NCI-H1436 treated with DMSO at 0.1 percent for 48 hours (cell line): ENCODE measurements at regions not wholly inside any gene's neighbourhood (a gene's known extent, or its start where the extent isn't known, plus 50 kb on each side); places are given as distances from the start of the nearest gene placed in this dataset.

Source experiments
- DNase-seq: peaks from one replicate; lab custom pipeline; 2025; lab: John Stamatoyannopoulos, UW

DNA sequence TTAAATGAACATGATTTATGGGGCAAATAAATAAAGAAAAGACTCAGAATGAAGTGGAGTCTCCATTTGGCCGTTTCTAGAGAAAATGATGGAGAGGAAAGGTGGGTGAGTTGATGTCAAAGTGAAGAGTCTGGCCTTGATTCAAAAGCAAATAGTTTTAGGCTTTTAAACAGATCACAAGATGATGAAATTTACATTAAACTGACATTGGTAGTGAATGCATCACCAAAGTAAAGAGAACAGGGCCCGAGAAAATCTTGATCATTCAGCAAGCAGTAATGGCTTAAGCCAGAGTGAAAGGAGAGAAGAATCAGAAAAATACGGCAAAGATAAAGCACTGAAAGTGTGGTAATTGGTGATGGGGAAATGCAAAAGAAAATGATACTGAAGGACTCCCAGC is 460.0 kb upstream of the SGCD start:
- no peak for DNase-seq

DNA sequence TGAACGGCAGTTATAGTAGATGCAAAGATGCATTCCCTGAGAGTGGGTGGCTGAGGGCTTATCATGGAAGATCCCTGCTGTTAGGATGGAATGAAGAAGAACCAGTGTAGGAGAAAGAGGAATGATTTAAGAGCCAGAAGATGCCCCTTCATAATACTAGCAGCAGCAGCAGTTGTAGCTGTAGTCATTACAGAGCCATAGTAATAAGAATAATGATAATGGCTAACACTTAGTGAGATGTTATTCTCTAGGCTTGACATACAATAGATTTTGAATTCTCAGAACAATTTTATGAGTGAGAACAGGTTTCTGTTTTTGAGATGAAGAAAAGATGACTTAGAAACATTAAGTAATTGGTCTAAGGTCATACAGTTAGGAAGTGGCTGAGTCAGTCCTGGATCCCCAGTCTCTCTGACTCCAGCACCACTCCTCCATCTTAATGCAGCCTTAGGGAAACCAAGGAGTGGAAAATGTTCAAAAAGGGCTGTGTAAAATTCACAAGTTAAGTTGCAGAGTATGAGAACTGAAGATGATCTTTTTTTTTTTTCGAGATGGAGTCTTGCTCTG is 459.4 kb upstream of the SGCD start:
- no peak for DNase-seq

DNA sequence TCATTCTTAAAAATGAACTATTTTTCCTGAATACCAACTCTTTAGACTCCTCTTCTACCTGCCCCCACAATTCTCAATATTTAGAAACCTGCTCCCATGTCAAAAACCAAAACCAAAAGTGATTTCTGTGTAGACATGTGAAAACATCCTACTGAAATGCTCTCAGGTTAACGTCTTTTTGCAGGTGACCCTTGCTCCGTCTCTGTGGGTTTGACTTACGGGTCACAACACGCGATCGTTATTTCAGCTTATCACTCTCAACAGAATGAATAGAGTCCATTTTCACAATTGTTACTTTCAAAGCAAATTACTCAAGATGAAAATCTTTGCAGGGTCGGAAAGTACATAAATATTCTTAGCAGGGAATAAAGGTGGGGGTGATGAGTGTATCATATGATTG is 456.3 kb upstream of the SGCD start:
- DNase-seq: no peak

DNA sequence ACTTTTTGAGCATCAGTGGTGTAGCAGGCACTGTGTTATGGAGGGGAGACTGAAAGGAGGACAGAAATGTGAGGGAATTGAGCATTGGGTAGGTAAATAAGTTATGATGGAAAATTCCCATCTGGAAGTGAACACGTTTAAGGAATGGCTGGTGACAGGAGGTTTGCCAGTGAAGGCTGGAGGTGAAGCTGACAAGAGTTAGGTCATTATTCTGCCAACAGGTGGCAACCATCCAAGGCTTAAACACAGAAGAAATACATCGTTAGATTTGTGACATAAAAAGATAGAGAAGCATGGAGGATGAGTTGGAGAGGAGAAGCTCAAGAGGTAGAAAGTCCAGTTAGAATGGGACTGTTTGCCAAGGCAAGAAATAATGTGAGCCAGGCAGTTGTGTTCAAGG is 455.3 kb upstream of the SGCD start:
- no peak for DNase-seq

DNA sequence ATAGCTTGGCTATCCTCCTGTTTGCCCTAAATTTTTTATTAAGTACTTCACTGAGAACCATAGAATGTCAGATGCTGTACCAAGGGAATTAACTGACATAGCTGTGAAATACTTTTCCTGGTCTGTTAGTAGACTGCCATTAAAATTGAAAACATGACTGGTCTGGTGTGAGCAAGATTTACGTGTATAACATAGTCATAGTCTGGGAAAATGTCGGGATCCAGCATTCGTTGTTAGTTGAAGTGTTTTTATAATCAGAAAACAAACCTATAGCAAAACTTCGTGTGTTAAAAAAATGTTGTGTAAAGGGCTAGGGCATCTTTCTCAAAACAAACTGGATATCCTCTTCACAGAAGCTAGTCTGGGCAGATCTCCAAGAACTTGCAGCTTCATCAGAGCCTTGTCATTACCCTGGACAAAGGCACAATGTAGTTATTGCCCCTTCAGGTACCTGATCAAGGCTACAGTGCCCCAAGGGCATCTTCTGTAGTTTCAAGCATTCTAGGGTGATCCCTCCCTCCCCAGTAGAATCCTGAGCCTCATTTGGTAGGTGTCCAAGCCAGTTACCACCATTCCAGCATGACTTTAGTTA is 454.2 kb upstream of the SGCD start:
- peak; percentile 45 for DNase-seq

DNA sequence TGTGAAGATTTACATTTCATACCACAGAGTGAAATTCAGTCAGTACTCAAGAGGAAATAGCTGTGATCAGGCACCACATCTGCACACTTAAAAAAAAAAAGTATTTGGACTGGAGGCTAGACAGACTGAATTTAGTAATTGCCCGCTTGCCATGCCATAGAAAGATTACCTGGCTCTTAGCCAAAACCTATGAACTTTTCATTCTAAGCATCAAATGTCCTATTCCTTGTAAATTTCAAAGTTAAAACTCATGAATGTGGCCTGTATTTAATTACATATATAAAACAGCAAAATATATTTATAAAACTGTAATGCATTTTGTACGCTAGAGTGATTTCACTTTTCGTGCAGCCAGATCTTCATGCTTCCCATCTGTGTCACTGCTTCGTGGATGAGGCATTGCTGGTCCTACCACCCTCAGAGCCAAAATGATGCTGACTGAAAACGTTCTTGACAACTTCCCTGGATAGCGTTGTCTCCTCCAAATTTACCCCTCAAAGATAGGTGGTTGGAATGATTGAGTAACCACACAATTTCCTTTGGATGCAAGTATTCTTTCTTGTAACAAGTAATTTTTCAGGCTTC is 447.9 kb upstream of the SGCD start:
- no peak for DNase-seq

DNA sequence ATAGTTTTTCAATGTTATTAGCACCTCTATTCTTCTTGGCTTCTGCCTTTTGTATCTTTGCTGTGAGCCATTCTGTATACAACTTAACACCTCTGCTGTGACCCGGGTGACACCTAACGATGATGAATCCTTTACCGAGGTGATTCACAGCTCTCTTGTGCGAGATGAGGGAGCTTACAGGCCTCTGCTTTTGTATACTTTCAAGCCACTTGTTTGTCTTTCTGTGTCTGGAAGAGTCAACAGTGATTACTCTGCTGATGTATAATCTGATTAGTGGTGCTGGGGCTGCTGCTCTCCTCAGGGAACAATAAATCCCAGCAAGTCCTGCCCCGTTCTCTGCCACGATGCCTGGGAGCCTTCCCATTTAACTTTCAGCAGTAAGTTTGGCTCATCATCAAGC is 442.9 kb upstream of the SGCD start:
- DNase-seq: peak; percentile 50

DNA sequence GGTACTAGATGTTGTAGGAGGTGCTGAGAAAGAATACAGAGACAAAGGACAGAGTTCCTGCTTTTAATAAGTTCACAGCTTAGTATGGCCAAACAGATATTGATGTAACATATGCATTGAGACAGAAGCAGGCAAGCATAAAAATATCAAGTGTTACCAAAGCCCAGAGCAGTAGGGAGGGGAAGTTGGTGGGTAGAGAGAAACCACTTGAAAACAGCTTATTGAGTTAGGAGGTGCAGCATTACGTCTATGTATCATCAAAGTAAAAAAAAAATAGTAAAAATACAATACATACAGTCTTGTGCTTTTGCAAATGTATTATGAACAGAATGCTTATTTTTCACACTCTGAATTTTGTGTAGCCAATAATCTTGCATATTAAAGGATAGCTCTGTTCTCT is 441.8 kb upstream of the SGCD start:
- no peak for DNase-seq

DNA sequence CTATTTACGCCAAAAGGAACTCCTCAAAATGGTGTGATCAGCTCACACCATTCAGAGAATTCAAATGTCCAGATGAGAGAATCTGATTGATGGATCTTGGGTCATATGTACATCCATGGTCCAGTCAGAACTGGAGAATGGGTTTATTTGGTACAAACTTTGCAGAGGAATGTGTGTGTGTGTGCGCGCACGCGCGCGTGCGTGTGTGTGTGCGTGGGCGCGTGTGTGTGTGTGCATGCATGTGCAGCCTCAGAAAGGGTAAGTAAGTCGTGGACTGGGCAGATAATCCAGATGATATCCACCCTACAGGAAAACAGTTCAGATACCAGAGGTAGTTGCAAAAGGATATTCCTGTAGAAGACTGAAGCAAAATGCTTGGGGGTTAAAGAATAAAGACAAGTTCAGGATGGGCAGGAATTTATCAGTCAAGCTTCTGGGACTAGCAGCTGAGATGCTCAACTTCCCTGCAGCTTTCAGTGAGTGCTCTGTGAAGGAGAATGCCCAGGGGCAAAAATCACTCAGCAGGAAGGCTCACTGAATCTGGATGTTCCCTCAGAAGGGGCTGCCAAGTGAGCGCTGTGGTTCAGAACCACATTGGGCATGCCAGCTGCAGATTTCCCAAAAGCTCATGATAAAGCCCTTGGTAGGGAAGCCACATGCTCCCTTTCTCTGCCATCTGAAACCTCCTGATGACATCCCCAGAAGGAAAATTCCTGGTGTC is 440.5 kb upstream of the SGCD start:
- DNase-seq: no peak

DNA sequence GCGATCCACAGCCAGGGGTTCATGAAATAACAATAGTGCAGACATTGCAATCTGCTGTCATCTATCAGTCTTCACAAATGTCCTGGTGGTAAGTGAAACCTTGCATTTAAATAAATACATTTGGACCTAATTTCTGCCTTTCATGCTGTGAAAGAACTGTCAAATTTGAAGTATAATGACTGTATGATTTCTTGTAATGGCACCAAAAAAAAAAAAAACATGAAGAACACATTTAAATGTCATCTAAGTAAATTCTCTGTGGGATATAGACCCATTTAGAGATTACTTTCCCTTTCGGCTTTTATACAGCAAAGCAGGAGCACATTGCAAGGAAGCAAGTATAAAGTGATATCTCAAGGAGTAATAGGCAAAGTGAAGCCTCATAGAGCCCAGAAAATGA is 431.5 kb upstream of the SGCD start:
- DNase-seq: no peak

DNA sequence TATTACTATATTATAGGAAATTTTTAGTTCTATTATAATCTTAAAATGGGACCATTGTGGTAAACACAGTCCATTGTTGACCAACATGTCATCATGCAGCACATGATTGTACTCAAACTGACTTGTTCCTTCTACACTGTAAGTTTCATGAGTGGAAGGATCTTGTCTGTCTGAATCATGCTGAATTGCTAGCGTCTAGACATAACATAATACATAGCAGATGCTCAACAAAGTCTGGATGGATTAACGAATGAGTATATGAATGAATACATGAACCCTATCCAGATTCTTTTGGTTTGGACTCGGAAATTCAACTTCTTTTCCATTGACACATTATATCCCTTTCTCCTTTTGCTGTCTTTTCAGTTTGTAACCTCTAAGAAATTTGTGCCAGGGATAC is 429.2 kb upstream of the SGCD start:
- no peak for DNase-seq

DNA sequence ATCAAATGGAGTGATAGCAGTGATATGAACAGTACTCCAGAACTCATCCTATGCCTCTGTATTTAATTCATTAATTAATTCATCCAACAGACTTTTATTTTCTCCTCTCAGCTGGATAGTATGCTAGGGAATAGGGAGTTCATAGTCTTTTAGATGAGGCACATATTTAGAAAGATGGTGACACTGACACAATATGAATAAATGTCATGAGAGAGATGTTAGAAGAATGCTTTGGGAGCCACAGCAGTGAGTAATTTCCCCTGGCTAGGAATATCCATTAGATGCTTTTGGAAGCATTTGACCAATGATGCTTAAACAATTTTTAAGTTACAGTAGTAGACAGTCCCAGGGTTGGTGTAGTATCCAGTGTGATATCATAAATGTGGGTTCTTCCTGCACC is 428.7 kb upstream of the SGCD start:
- DNase-seq: no peak

DNA sequence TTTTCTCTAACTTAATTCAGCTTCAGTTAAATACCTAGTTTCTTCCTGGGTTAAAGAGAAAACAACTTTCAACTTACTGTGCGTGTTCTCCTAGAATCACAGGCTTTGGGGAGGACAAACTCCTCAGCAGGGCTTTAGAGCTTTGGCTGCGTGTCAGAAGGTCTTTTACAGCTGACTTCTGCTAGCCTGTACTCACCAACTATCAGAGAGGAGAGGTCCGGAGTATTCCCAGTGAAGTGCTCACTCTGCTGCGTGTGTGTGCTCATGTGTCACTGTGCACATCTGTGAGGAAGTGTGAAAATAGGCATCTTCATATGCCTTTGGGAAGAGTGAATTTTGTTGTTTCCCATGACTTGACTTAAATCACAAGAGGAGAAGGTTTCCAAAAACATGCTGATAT is 423.2 kb upstream of the SGCD start:
- no peak for DNase-seq

DNA sequence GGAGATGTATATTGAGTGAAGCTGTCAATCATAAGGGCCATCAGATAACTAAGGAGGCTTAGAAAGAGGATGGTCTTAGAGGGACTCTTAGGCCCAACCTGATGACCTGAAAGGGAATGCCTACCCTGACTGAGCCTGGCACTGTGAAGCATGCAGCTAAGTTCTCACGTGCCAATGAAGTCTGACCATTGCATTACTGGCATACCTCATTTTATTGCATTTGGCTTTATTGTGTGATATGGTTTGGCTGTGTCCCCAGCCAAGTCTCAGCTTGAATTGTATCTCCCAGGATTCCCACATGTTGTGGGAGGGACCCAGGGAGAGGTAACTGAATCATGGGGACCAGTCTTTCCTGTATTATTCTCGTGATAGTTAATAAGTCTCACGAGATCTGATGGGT is 421.6 kb upstream of the SGCD start:
- DNase-seq: no peak

DNA sequence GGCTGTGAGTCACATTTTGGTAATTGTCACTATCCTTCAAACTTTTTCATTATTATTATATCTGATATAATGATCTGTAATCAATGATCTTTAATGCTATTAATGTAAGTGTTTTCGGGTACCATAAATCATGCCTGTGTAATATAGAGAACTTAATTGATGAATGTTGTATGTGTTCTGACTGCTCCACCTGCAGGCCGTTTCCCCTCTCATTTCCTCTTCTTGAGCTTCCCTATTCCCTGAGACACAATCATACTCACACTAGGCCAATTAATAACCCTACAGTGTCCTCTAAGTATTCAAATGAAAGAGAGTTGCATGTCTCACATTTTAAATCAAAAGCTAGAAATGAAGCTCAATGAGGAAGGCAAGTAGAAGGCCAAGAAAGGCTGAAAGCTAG is 420.9 kb upstream of the SGCD start:
- DNase-seq: no peak

DNA sequence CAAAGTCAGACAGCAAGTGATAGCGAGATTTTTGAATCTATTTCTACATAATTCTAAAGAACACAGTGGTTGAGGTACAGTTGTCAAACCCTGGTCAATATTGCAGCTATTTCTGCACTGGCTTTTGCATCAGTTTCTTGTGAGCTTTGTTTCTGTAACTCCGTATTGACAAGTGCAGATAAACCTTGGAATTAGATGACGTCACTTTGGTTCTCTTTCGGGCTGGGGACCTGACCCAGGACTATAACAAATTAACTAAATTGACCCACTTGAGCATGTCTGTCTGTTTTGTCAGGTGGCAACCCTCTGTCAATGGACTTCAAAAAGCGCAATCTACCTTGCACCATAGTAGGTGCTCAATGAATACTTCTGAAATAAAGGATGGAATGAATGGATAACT is 418.4 kb upstream of the SGCD start:
- no peak for DNase-seq

DNA sequence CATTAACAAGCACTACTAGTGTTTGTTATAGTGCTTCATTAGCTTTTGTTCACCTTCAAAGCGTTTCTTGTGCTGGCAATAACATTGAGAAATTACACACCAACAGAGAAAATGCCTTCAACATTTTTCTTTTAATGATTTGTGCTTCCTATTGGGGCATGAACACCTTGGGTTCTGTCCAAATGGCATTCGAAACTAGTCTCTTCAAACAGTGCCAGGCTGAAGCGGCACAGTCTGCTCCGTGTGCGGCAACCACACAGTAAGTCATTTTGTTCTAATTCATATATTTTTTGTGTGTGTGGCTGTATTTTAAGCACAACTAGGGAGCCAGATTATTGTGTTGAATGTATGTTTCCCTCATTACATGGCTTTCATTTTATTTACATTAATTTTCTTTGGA is 414.7 kb upstream of the SGCD start:
- no peak for DNase-seq

DNA sequence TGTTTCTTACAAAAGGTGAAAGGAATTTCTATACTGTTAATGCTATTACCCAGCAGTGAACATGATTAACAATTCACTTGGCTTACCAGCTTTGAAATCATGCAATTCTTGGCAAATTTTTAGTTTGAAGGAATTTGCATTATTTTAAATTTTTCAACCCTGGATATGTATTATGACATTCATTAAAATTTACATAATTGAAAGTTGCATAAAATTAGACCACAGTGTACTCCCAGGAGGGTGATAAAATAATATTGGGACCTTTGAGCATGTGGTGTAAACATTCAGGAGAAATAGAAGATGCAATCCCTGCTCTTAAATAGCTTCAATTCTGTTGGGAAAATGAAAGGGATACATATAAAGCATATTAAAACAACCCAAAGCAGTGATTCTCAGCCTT is 412.2 kb upstream of the SGCD start:
- no peak for DNase-seq

DNA sequence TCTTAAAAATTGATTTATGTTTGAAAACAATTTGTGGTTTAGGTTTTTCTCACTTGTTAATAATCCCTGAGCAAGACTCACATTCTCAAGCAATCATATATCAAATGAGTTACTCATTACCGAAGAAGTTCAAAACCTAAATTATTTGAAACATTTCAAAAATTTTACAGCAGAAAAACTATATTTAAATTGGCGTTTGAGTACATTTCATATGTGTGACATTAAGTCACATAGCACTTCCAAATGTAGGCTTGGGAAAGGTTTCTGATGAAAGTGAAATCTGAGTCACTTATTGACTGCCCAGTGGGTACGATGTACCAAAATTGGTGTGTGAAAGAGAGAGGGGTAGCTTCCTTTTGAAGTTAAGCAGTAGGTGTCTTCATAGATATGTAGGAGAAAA is 411.4 kb upstream of the SGCD start:
- no peak for DNase-seq

DNA sequence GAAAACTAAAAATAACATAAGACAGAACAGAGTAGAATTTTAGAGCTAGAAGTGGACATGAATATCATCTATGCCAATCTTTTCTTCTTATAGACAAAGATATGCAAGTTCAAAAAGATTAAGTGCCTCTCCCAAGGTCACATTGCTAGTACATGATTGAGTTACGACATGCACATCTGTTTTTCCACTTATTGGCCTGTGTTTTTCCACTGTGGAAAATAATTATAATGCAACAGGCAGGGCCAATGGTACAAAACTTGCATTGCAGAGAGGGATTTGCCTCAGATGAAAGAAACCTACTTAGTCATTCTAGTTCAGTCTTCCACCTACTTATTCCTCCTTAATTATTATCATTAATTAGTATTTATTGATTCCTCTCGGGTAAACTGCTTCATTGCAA is 407.8 kb upstream of the SGCD start:
- DNase-seq: no peak

DNA sequence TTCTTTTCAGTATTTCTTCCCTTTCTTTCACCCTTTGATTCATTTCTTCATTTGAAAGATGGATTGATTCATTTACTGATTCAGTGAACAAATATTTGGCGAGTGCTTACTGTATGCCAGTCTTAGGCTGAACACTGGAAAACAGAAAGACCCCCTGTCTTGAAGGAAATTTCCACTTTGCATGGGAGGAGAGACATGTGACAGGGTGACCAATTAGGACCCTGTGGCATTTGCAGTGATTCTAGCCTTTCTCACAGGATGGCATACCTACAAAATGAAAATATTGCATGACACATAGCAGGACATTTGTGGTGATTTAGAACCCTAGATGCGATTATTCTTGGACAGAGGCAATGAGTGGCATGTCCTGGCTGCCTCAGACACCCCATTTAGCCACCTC is 407.2 kb upstream of the SGCD start:
- DNase-seq: no peak

DNA sequence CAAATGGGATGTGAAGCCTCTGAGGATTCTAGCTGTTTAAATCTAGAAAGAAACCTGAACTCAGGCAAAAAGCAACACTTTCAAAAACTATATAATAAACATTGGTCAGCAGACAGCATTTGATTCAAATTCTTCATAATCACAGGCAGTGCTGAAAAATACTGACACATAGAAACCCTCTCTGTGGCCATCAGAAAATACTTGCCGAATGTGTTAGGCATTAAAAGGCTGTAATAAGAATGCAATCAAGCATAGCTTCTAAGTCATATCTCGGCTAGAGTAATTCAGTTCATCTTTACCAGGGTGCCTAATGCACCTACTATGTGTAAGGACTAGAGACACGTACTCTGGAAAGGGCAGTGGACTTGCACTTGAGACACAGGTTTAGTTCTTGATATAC is 405.3 kb upstream of the SGCD start:
- no peak for DNase-seq

DNA sequence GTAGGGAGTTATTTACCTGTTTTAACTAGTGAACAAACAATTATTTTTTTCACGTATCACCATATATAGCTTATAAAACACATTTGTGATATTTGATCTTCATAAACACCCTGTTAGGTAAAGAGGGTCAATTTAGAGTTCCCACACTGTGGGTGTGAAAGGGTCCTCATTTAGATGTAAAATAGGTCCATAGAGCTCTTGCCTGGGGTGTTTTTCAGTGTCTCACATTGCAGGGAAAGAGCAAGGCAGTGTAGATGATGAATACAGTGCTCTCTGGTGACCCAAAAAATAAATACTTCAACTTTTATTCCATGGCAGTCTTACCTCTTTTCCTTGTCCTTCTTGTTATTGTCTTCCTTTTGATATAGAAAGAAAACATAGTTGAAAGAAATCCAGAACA is 403.2 kb upstream of the SGCD start:
- DNase-seq: no peak

DNA sequence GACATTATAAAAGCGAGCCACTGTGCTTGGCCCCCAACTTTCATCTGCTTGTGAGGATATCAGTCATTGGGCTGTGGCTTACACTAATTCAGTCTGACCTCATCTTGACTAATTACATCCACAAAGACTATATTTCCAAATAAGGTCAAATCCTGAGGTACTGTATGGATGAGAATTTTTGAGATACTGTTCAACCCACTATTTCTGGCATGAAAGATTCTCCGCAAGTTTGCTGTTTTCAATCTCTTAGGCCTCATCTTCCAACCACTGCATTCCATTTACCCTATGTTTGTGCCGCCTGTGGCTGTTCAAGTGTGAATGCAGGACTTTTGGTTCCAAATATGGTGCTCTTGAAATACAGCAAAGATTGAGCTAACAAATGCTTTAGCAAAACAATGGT is 400.9 kb upstream of the SGCD start:
- DNase-seq: no peak
